H9 (cell line): ENCODE measurements at regions not wholly inside any gene's neighbourhood (a gene's known extent, or its start where the extent isn't known, plus 50 kb on each side); places are given as distances from the start of the nearest gene placed in this dataset.
A peak's percentile ranks its signal among the peaks of the same experiment; 100 is the strongest.
"Not testable (repeated sequence)": the region's sequence is repeated elsewhere in the genome, so short reads cannot be mapped to it uniquely, and the experiment has no call there.

Source experiments
- DNase-seq: peaks from one replicate; pipeline ENCODE4 v3.0.0-alpha.2; 2017
- H2AFZ ChIP-seq: one replicate; pipeline ENCODE4 v1.6.1; 2013; ENCODE audit warnings: mild to moderate bottlenecking, low read length, control low read depth, moderate library complexity
- H2AK5ac ChIP-seq: 2 replicates; pipeline ENCODE4 v1.6.1; 2013; ENCODE audit warnings: low read length, control low read depth, mixed read lengths; ENCODE audit not compliant: insufficient read length
- H2BK120ac ChIP-seq: one replicate; pipeline ENCODE4 v1.6.1; 2013; ENCODE audit warnings: low read depth, mild to moderate bottlenecking, low read length, control low read depth, inconsistent platforms; ENCODE audit not compliant: poor library complexity, severe bottlenecking
- H2BK12ac ChIP-seq: 2 replicates; pipeline ENCODE4 v1.6.1; 2013; ENCODE audit warnings: low read length, control low read depth, mixed read lengths, low read depth; ENCODE audit not compliant: insufficient read length
- H2BK15ac ChIP-seq: 2 replicates; pipeline ENCODE4 v1.6.1; 2013; ENCODE audit warnings: low read depth, low read length, control low read depth
- H2BK20ac ChIP-seq: one replicate; pipeline ENCODE4 v1.6.1; 2013; ENCODE audit warnings: low read depth, mild to moderate bottlenecking, low read length, control low read depth, inconsistent platforms; ENCODE audit not compliant: poor library complexity, severe bottlenecking
- H2BK5ac ChIP-seq: 2 replicates; pipeline ENCODE4 v1.6.1; 2013; ENCODE audit warnings: low read length, control low read depth, mixed read lengths; ENCODE audit not compliant: insufficient read length
- H3K14ac ChIP-seq: 2 replicates; pipeline ENCODE4 v1.6.1; 2013; ENCODE audit warnings: low read length, control low read depth; ENCODE audit not compliant: insufficient read depth
- H3K18ac ChIP-seq: 2 replicates; pipeline ENCODE4 v1.6.1; 2013; ENCODE audit warnings: low read depth, mild to moderate bottlenecking, mixed read lengths, low read length, control low read depth; ENCODE audit not compliant: insufficient read length
- H3K23ac ChIP-seq: 2 replicates; pipeline ENCODE4 v1.6.1; 2013; ENCODE audit warnings: low read length, control low read depth, mixed read lengths, low read depth; ENCODE audit not compliant: insufficient read length
- H3K23me2 ChIP-seq: 2 replicates; pipeline ENCODE4 v1.6.1; 2013; ENCODE audit warnings: low read depth, mild to moderate bottlenecking, mixed read lengths, low read length, control low read depth; ENCODE audit not compliant: insufficient read length, poor library complexity, severe bottlenecking
- H3K27ac ChIP-seq: 2 replicates; pipeline ENCODE4 v1.5.1; 2013; ENCODE audit warnings: low read length, control low read depth, mixed read lengths, low read depth; ENCODE audit not compliant: insufficient read length
- H3K27me3 ChIP-seq: 2 replicates; pipeline ENCODE4 v1.6.1; 2013; ENCODE audit warnings: low read length, control low read depth, inconsistent platforms; ENCODE audit not compliant: insufficient read depth
- H3K4ac ChIP-seq: 2 replicates; pipeline ENCODE4 v1.6.1; 2013; ENCODE audit warnings: low read depth, mild to moderate bottlenecking, control low read depth, inconsistent platforms, low read length, moderate library complexity
- H3K4me1 ChIP-seq: 2 replicates; pipeline ENCODE4 v1.6.1; 2013; ENCODE audit warnings: low read length, control low read depth, inconsistent platforms; ENCODE audit not compliant: insufficient read depth
- H3K4me2 ChIP-seq: 2 replicates; pipeline ENCODE4 v1.6.1; 2013; ENCODE audit warnings: low read length, control low read depth, mixed read lengths; ENCODE audit not compliant: insufficient read length, insufficient read depth
- H3K56ac ChIP-seq: 2 replicates; pipeline ENCODE4 v1.6.1; 2013; ENCODE audit warnings: low read depth, mild to moderate bottlenecking, mixed read lengths, low read length, control low read depth; ENCODE audit not compliant: insufficient read length
- H3K79me1 ChIP-seq: 2 replicates; pipeline ENCODE4 v1.6.1; 2013; ENCODE audit warnings: low read depth, mild to moderate bottlenecking, moderate library complexity, low read length, control low read depth, inconsistent platforms; ENCODE audit not compliant: insufficient read depth, poor library complexity, severe bottlenecking
- H3K79me2 ChIP-seq: 2 replicates; pipeline ENCODE4 v1.6.1; 2013; ENCODE audit warnings: low read length, control low read depth, inconsistent platforms; ENCODE audit not compliant: insufficient read depth
- H3K9ac ChIP-seq: 2 replicates; pipeline ENCODE4 v1.6.1; 2013; ENCODE audit warnings: low read length, control low read depth, mixed read lengths; ENCODE audit not compliant: insufficient read length; ENCODE audit errors: extremely low read depth
- H3K9me3 ChIP-seq: one replicate; pipeline ENCODE4 v1.6.1; 2013; ENCODE audit warnings: low read depth, low read length, inconsistent platforms; ENCODE audit not compliant: control insufficient read depth
- H3T11ph ChIP-seq: one replicate; pipeline ENCODE4 v1.6.1; 2013; ENCODE audit warnings: mild to moderate bottlenecking, low read length, control low read depth, inconsistent platforms
- H4K20me1 ChIP-seq: one replicate; pipeline ENCODE4 v1.6.1; 2013; ENCODE audit not compliant: control insufficient read depth, insufficient read length, insufficient read depth
- H4K5ac ChIP-seq: 2 replicates; pipeline ENCODE4 v1.6.1; 2013; ENCODE audit warnings: low read depth, mild to moderate bottlenecking, mixed read lengths, low read length, control low read depth; ENCODE audit not compliant: insufficient read length
- H4K8ac ChIP-seq: replicated peaks from 2 replicates; pipeline ENCODE4 v1.6.1; 2013; ENCODE audit warnings: low read length, control low read depth, mixed read lengths, low read depth; ENCODE audit not compliant: insufficient read length
- H4K91ac ChIP-seq: 2 replicates; pipeline ENCODE4 v1.6.1; 2013; ENCODE audit warnings: low read depth, mild to moderate bottlenecking, moderate library complexity, mixed read lengths, low read length, control low read depth; ENCODE audit not compliant: insufficient read length
- H3K27ac Mint-ChIP-seq, 3 experiments: 2 replicates in 2 of 3; 3 replicates in 1 of 3; pipeline ENCODE4 v1.8.0; 2020 to 2021; ENCODE audit warnings: mixed read lengths in 3 of 3, mild to moderate bottlenecking in 1 of 3, moderate library complexity in 1 of 3
- H3K27me3 Mint-ChIP-seq: 2 replicates; pipeline ENCODE4 v1.8.0; 2021; ENCODE audit warnings: low read depth, mild to moderate bottlenecking, moderate library complexity, mixed read lengths
- H3K36me3 Mint-ChIP-seq, 3 experiments: 2 replicates in 2 of 3; 3 replicates in 1 of 3; pipeline ENCODE4 v1.8.0; 2020 to 2021; ENCODE audit warnings: low read depth in 3 of 3, mixed read lengths in 3 of 3; ENCODE audit not compliant: insufficient read depth in 1 of 3
- H3K4me1 Mint-ChIP-seq, 2 experiments: 2 replicates each; pipeline ENCODE4 v1.8.0; 2020; ENCODE audit warnings: mixed read lengths in 2 of 2
- H3K4me3 Mint-ChIP-seq, 2 experiments: 2 replicates in 1 of 2; 3 replicates in 1 of 2; pipeline ENCODE4 v1.8.0; 2020 to 2021; ENCODE audit warnings: mild to moderate bottlenecking in 2 of 2, mixed read lengths in 2 of 2, moderate library complexity in 1 of 2
- H3K9me3 Mint-ChIP-seq, 2 experiments: 2 replicates in 1 of 2; 3 replicates in 1 of 2; pipeline ENCODE4 v1.8.0; 2020; ENCODE audit warnings: mild to moderate bottlenecking in 2 of 2, mixed read lengths in 2 of 2, moderate library complexity in 1 of 2
- WGBS: extraction: QIAGEN DNeasy Blood & Tissue Kit; methylation state at CpG from one replicate; pipeline ENCODE4 v1.1.7; 2013; ENCODE audit warnings: missing lambda C conversion rate, low lambda C conversion rate, mixed read lengths; ENCODE audit not compliant: insufficient read length; ENCODE audit errors: extremely low coverage; 5-methylcytosine and 5-hydroxymethylcytosine counted together

DNA sequence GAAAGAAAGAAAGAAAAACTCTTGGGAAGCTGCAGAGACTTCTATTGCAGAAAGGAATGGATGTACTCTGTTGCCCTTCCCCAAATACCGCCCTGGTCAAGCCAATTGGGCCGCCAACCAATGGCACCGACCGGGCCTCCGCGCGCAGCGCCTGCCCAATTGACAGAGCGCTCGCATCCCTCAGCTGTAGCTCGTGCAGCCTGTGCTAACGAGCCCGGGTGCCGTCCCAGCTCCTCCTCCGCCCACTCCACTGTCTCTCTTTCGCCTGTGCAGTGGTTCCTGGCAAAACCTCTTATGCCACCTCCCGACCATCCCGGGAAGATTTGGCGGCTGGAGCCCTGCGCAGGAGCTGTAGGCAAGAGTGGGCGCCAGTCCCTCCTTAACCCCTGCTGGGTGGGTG lies 304.2 kb upstream of the DPP6 start:
- not testable (repeated sequence) for H3K36me3 Mint-ChIP-seq, H3K9me3 ChIP-seq, H3K4ac ChIP-seq, H3K14ac ChIP-seq, H3K27ac ChIP-seq, H2AK5ac ChIP-seq, H3K23me2 ChIP-seq, H2BK12ac ChIP-seq, H3K27ac Mint-ChIP-seq, H2BK120ac ChIP-seq, H2BK20ac ChIP-seq, H2AFZ ChIP-seq, H4K91ac ChIP-seq, H3K4me1 Mint-ChIP-seq, H3K9ac ChIP-seq, H3T11ph ChIP-seq, H3K56ac ChIP-seq, H3K79me2 ChIP-seq, H3K23ac ChIP-seq, H3K27me3 ChIP-seq, H3K18ac ChIP-seq, H3K27me3 Mint-ChIP-seq, H3K4me3 Mint-ChIP-seq, H4K8ac ChIP-seq, H4K20me1 ChIP-seq, H3K79me1 ChIP-seq, H2BK15ac ChIP-seq, H3K4me1 ChIP-seq, H4K5ac ChIP-seq, H2BK5ac ChIP-seq
- WGBS, result no CpG with 5 or more reads among the region's 21 CpGs
- peak; percentile 53 for DNase-seq
- peak overlapping the region; percentile 16 for H3K4me2 ChIP-seq
- H3K9me3 Mint-ChIP-seq, result peaks cover 29 to 44% of the 10 kb centered on the region in 2 experiments

DNA sequence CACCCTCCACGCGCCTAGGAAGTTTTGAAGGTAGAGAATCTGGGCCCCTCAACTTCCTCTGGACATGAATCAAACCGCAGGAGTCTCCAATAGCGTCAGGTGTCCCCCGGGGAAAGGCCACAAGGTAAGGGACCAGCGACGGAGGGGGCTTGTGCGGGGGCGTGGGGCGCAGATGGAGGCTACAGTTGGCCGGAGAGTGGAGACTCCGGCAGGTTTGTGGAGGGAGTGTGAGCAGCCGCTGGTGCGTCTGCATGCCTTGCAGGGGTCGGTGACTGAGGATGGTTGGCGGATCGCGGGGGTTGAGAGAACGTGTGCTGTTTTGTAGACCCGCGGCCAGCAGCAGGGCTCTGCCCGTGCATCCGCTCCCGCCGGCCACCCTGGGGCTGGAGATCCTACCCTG lies 303.3 kb upstream of the DPP6 start:
- H3K9ac ChIP-seq, H2BK15ac ChIP-seq, H4K20me1 ChIP-seq: not testable (repeated sequence)

More for the DNA sequence above, 303.3 kb upstream of the DPP6 start:
- peak; percentile 27 for DNase-seq
- no CpG with 5 or more reads among the region's 25 CpGs for WGBS
- not testable (repeated sequence) for H2AK5ac ChIP-seq, H3K56ac ChIP-seq, H3K14ac ChIP-seq, H3K79me2 ChIP-seq, H2BK5ac ChIP-seq, H3K27ac ChIP-seq, H2BK120ac ChIP-seq, H3K4me1 Mint-ChIP-seq, H2BK12ac ChIP-seq, H4K8ac ChIP-seq, H3K18ac ChIP-seq, H3K23me2 ChIP-seq, H3K27me3 Mint-ChIP-seq, H4K5ac ChIP-seq, H2BK20ac ChIP-seq, H3K23ac ChIP-seq, H3K36me3 Mint-ChIP-seq, H3K9me3 ChIP-seq, H3K79me1 ChIP-seq, H3T11ph ChIP-seq, H3K4me1 ChIP-seq, H3K27me3 ChIP-seq, H3K4ac ChIP-seq, H2AFZ ChIP-seq, H3K27ac Mint-ChIP-seq, H4K91ac ChIP-seq
- Mint-ChIP-seq H3K4me3 (peak overlapping the region in 1 of 2 experiments; percentile 66; a peak in 2 of 5 replicates), H3K9me3 (peaks cover 29 to 38% of the 10 kb centered on the region in 2 experiments)
- peak overlapping the region; percentile 21 for H3K4me2 ChIP-seq
